ENCODE measurements at regions not wholly inside any gene's neighbourhood (a gene's known extent, or its start where the extent isn't known, plus 50 kb on each side); places are given as distances from the start of the nearest gene placed in this dataset.
"Not testable (repeated sequence)": the region's sequence is repeated elsewhere in the genome, so short reads cannot be mapped to it uniquely, and the experiment has no call there.

- no peak for TF ChIP-seq POLR2A (IDR thresholded peaks at IDR 0.05)
- TF ChIP-seq, protein P1, sequence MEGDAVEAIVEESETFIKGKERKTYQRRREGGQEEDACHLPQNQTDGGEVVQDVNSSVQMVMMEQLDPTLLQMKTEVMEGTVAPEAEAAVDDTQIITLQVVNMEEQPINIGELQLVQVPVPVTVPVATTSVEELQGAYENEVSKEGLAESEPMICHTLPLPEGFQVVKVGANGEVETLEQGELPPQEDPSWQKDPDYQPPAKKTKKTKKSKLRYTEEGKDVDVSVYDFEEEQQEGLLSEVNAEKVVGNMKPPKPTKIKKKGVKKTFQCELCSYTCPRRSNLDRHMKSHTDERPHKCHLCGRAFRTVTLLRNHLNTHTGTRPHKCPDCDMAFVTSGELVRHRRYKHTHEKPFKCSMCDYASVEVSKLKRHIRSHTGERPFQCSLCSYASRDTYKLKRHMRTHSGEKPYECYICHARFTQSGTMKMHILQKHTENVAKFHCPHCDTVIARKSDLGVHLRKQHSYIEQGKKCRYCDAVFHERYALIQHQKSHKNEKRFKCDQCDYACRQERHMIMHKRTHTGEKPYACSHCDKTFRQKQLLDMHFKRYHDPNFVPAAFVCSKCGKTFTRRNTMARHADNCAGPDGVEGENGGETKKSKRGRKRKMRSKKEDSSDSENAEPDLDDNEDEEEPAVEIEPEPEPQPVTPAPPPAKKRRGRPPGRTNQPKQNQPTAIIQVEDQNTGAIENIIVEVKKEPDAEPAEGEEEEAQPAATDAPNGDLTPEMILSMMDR (IDR thresholded peaks at IDR 0.05): no peak
- H3K9me3 ChIP-seq: no peaks in the 10 kb centered on the region
- H3K36me3 ChIP-seq: no peaks in the 10 kb centered on the region
- DNase-seq: no peak
- H3K4me1 ChIP-seq: no peaks in the 10 kb centered on the region
- H3K27me3 ChIP-seq: no peaks in the 10 kb centered on the region
- no peak overlapping the region for H3K27ac ChIP-seq
- H3K4me3 ChIP-seq: no peak overlapping the region
These were observed 104.8 kb upstream of the CADM1 start for GRCh38 chr11:115608976-115609375.

DNA sequence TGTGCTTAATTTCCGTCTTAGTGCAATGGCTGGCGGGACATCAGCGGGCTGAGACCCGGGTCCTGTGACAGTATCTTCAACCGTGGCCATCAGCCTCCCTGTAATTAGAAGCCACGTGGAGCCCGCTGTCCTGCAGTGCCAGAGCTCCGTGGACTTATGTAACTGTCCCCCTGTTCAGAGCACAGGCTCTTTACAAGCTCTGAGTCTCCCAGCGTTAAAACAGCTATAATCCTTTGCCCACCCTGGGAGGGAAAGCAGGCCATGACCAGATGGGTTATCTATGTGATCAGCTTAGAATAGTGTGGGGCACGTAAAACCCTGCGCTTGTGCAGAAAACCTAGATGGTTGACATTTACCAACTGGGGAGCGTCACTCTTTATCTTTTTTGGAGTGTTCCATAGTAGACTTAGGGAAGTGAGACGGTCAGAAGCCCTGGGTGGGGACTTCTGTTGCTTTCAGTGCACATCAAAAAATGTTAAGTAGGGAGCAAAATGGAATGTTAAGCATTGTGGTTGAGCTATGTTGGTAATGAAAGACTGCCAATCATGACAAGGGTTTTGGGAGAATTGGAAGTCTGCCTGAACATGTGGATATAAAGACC, 103.5 kb upstream of the CADM1 start:
- Histone ChIP-seq H3K36me3 (no peaks in the 10 kb centered on the region), H3K9me3 (no peaks in the 10 kb centered on the region), H3K27ac (no peak overlapping the region), H3K4me1 (no peaks in the 10 kb centered on the region), H3K4me3 (no peak overlapping the region), H3K27me3 (no peaks in the 10 kb centered on the region)
- TF ChIP-seq, protein P1 (IDR thresholded peaks at IDR 0.05): no peak
- no peak for TF ChIP-seq POLR2A (IDR thresholded peaks at IDR 0.05)
- no peak for DNase-seq

- H3K36me3 ChIP-seq: no peaks in the 10 kb centered on the region
- H3K4me3 ChIP-seq: no peak overlapping the region
- H3K9me3 ChIP-seq: no peaks in the 10 kb centered on the region
- H3K4me1 ChIP-seq: no peaks in the 10 kb centered on the region
- DNase-seq: no peak
- H3K27me3 ChIP-seq: no peaks in the 10 kb centered on the region
- no peak overlapping the region for H3K27ac ChIP-seq
- TF ChIP-seq POLR2A (IDR thresholded peaks at IDR 0.05): no peak
- TF ChIP-seq, protein P1 (IDR thresholded peaks at IDR 0.05): no peak
These were observed 102.4 kb upstream of the CADM1 start for GRCh38 chr11:115606498-115607220.

DNA sequence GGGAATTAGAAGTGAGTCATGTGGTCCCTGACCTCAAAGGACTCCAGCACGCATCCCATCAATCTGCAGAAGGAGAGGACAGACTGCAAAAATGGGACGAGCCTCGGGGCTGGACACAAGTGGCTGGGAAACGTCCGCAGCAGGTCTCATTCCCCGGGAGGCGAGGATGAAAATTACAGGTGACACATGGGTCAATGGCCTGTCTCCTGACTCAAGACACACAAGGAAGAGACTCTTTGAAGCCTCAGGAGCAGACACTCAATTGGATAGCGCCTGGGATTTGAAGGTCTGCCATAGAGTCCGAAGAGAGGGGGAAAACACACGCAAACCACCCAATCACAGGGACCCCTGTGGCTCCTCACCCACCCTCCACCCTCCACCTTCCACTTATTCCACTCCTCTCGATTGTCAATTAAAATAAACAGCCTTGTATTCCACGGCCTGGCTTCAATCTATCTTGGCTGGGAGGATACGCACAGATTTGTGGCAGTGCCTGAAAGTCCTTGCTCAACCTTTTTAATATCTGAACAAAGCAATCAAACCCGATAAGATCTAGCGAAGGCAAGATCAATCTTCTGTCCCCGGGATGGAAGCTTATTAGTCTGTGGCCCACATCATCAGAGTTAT, 101.8 kb upstream of the CADM1 start:
- no peak for TF ChIP-seq POLR2A (IDR thresholded peaks at IDR 0.05)
- TF ChIP-seq, protein P1 (IDR thresholded peaks at IDR 0.05): no peak
- DNase-seq: no peak

DNA sequence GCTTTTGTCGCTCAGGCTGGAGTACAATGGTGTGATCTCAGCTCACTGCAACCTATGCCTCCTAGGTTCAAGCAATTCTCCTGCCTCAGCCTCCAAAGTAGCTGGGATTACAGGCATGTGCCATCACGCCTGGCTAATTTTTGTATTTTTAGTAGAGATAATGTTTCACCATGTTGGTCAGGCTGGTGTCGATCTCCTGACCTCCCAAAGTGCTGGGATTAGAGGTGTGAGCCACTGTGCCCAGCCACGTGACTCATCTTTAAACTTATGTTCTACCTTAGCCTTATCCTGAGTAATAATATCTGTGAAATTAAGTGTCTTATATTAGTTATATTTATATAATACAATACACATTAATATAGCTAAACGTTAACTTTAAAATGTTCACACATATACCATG, 101.2 kb upstream of the CADM1 start:
- not testable (repeated sequence) for H3K4me1 ChIP-seq, H3K36me3 ChIP-seq, H3K4me3 ChIP-seq, H3K27ac ChIP-seq, H3K9me3 ChIP-seq, DNase-seq, H3K27me3 ChIP-seq

More for the DNA sequence above, 101.8 kb upstream of the CADM1 start:
- Histone ChIP-seq H3K27me3 (no peaks in the 10 kb centered on the region), H3K4me1 (no peaks in the 10 kb centered on the region), H3K9me3 (no peaks in the 10 kb centered on the region), H3K36me3 (no peaks in the 10 kb centered on the region), H3K4me3 (no peak overlapping the region), H3K27ac (no peak overlapping the region)

DNA sequence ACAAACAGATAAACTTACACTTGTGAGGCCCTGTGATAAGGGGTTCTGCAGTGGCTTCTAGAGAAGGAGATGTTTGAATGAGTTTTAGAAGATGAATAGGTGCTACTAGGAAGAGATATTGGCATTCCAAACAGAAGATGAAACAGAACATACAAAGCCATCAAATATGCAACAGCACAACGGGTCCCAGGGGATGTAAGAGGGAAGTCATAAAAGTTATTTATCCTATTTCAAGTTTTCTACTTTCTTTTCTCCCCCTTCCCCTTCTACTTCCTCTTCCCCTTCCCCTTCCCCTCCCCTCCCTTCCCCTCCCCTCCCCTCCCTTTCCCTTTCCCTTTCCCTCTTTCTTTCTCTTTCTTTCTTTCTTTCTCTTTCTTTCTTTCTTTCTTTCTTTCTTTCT, 94.9 kb upstream of the CADM1 start:
- no peaks in the 10 kb centered on the region for H3K27me3 ChIP-seq

More for the DNA sequence above, 94.9 kb upstream of the CADM1 start:
- H3K4me1 ChIP-seq: no peaks in the 10 kb centered on the region
- TF ChIP-seq, protein P1 (IDR thresholded peaks at IDR 0.05): no peak
- TF ChIP-seq POLR2A (IDR thresholded peaks at IDR 0.05): no peak
- H3K36me3 ChIP-seq: no peaks in the 10 kb centered on the region
- H3K27ac ChIP-seq: no peak overlapping the region
- no peak overlapping the region for H3K4me3 ChIP-seq
- no peaks in the 10 kb centered on the region for H3K9me3 ChIP-seq
- DNase-seq: no peak
